CD4-positive, alpha-beta T cell treated with Interleukin-12 subunit alpha and Interleukin-12 subunit beta, for 1 hour (primary cell): ENCODE measurements at regions not wholly inside any gene's neighbourhood (a gene's known extent, or its start where the extent isn't known, plus 50 kb on each side); places are given as distances from the start of the nearest gene placed in this dataset.

Experiments used
- DNase-seq: peaks from one replicate; pipeline ENCODE4 v3.0.0-alpha.2; 2020

DNA sequence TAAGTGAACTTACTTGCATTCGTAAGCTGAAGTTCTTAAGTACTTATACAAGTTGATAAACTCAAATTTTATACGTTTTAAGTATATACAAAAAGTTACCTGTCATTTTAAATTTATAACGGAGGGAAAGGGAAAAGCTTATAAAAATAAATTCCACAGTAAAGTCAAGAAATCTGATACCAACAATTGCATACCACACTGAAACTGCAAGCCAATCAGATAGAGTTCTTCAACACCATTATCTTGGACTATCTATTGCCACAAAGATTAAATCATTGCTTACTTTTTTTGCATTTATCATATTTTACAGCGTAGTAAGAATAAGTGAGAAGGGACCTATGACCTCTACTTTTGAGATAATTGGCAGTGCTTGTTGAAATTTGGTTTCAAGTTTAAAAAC lies 386.7 kb downstream of the TFAP2A start:
- DNase-seq: no peak

DNA sequence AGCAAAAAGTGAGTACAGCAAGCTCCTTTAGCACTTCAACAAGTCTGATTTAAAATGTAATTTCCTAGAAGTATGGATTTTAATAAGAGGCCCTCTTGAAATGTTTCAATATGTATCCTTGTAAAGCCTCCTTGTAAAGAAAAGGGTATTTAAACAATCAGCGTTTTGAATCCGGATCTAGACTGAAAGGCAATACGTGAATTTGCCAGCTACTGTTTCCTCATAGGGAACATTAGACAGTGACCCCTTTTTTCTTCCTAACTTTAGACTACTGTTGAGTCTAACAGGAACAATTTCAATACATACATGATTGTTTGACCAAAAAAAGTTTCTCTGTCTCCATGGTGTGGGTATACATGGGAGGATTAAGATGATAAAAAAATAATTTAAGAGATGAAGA lies 395.0 kb downstream of the TFAP2A start:
- DNase-seq: no peak

DNA sequence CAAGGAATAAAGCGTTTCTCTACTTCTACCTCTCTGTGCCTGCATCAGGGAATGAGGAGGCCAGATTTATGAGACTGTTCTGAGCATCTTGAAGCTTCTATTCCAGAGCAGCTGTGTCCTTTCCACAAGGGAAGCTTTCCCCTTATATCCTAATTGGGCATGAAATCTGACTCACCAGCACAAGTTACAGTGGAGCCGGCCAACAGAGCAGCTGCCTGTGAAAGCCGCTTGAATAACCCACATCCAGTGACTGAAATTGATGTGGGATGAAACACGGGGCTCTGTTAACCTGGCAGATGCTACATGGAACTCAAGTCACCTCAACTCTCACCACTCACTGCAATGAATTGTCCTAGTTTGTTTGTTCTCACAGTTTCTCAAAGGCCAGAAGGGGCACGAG lies 400.3 kb downstream of the TFAP2A start:
- no peak for DNase-seq

DNA sequence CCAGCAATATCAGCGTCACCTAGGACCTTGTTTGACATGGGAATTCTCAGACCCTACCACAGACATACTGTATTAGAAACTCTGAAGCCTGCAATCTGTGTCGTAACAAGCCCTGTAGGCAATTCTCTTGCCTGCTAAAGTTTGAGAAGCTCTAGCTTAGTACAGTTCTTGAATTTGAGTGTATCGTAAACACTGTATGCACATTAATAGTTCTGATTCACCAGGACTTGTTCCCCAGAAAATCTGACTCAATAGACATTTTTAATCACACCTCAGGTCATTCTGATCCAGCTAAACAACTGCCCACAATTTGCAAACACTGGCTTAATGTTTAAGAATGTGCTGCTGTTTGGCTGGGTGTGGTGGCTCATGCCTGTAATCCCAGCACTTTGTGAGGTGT lies 414.3 kb downstream of the TFAP2A start:
- DNase-seq: no peak

DNA sequence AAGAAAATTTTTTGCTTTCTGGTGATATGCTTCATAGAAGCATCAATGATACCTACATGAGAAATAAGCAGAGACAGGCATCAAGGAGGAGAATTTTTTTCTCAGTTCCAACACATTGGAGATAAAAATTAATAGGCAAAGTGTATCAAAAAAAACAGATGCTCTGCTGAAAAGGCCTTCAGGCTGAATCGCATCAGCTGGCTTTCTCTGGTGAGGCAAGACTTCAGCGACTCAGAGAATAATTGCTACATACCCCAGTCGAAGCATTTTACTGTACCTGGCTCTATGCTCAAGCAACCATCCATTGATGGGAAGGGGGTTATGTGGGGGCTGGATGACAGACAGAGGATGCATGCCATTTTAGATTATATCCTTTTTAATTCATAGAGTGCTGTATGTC lies 415.1 kb downstream of the TFAP2A start:
- DNase-seq: no peak

DNA sequence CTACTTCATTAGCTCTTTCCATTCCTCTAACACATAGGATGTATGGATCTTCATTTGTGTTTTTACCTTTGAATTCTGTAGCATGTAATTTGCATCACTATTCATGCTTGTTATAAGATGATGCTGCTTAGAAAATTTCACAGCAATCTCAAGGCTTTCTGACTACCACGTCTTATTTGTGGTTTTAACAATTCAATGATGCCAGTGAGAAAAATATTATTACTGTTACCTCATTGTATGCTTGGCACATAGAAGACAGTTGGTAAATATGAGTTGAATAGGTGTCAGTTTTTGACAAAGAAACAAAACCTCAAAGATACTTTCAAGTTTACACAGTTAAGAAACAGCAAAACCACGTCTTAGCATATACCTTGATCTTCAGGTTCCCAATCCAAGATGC lies 428.6 kb downstream of the TFAP2A start:
- no peak for DNase-seq

DNA sequence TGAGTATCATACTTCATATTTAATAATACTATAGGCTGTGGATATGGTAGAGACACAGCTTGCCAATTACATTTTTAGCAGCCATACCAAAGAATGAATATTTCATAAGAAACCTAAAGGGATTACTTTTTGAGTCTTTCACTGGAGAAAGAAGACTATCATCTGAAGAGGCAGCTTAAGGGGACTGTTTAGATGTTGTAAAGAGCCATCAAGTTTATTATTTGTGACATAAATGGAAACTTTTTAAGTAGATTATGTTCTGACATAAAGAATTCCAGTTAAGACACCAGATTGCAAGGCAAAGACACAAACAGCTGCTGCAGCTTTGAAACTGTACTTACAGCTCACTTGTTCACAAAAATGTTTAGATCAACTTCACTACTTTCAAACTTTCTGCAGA lies 429.4 kb downstream of the TFAP2A start:
- DNase-seq: no peak

DNA sequence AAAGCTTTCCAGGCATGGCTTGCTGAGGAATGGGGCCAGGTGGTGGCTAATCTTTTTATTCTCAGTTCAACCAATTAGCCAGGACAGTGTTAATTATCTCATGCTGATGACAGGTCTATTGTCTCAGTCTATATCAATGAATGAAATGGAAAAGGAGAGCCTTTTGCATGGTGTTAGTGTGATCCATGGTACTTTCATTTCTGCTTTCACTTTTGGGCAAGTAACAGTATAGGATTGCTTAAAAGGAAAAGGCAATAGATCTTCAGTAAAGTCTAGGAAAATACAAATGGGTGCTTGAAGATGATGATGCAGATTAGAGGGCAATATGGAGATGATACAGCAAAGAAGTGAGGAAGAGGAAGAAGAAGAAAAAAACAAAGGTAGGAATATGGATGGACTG lies 430.3 kb downstream of the TFAP2A start:
- no peak for DNase-seq

DNA sequence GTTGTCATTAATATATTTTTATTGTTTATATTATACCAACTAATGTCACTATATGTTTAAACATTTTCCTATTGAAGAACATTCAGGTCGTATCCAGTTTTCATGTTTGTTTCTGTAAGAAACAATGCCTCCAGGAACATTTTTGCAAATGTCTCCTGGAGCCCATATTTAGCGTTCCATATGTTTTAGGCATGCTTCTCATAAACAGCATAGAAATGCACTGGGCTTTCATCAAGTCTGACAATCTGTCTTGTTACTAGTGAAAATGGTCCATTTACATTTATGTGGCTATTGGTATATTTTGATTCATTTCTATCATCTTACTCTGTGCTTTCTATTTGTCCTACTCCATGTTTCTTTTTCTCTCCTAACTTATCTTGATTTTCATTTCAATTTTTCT lies 431.7 kb downstream of the TFAP2A start:
- no peak for DNase-seq

DNA sequence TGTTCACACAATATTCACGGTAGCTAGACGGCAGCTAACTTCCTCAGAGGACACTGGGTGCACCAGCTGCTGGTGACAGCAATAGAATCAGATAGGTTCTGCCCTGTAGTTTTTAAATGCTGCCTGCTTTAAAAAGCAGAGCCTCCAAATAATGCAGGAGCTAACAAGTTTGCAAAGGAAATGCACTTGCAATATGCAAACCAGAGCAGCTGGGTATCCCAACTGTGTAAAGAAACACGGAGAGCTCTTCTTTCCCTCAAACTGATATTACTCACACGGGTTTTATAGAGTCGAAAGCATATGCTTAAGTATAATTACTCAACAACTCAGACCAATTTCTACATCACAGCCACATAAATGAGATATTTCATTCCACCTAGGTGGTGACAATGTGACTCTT lies 432.7 kb downstream of the TFAP2A start:
- DNase-seq: no peak

DNA sequence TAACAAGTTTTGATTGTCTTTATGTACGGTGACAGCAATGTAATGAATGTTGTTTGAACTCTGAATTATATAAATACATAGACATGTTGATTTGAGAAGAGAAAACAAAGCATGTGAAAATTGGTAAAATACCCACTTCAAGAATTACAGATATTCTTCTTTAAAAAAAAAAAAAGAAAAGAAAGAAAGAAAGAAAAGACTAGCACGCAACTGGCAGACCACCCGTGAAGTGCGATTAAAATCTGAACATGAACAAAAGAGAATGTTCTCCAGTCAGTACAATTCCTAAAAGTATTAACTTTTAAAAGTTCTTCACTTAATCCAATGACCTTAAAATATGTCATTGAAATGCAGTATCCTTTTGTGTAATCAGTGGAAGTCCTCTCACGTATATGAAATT lies 434.9 kb downstream of the TFAP2A start:
- no peak for DNase-seq

DNA sequence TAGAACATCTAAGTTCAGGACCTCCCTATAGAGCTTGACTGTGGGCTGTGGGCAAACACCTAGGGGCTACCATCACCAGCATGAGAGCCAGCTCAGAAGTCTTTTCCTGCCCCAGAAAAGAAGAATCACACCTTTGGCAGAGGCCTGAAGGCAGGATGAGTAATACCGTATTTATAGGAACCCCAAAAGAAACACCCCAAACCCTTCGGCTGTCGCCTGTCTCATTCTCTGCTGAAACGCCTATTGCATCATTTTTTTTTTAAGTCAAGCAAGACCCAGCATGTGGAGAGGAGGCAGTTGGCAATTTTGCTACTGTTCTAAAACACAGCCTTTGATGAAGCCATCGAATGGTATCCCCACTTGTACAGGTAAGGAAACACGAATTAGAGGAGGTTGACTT lies 436.4 kb downstream of the TFAP2A start:
- no peak for DNase-seq

DNA sequence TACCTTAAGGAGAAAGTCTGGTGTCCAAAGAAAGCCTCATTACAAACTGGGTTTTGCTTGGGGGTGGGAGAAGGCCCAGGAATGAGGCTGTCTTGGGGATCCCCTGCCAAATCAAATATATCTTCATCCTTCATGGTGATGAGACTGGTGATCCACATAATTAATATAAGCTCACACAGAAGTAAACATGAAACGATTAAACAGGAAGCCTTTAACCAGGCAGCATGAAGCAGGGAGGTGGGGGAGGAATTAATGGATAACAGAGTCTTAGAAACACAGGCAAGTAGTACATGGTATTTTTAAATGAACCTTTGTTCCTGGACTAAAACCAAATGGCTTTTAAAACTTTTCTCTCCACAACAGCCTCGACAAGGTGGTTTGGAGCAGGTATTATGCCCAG lies 437.5 kb downstream of the TFAP2A start:
- DNase-seq: no peak

DNA sequence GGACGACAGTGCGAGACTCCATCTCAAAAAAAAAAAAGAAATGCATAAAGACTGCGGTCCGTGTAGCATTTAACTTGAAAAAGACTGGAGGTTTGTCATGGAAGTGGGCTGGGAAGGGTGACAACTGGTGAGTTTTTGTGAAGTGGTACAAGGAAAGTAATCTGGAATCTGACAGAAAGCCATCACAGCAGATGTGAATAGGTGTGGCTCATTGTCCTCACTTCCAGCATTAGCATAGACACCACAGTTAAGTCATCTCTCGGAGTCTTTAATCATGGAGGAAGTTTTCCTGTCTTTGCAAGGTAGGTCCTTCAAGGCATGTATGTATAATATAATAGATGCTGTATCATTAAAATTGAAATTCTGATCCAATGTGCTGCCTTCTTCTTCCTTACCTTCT lies 453.2 kb downstream of the TFAP2A start:
- no peak for DNase-seq

DNA sequence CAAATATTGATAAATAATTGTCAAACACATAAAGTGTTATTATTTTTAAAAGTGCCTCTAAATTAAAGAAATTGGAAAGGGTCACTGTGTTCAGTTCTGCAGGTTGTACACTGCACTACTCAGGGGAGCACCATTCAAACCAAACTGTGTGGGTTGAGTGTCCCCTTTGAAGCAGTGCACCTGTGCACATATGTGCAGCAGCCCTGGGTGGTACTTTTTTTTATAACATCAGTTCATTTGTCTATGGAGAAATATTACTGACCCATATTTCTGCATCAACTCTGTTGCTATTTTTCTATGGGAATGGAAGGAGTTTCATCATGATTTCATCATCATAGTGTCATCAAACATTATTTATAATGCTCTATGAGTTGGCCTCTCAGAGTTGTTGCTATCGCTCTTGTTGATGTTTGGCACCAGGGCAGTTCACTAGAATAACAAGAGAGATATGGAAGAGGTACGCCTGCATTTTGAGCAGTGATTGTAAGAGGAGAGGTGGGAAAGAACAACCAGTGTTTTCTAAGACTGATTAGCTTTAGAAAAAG lies 457.6 kb downstream of the TFAP2A start:
- DNase-seq: no peak

DNA sequence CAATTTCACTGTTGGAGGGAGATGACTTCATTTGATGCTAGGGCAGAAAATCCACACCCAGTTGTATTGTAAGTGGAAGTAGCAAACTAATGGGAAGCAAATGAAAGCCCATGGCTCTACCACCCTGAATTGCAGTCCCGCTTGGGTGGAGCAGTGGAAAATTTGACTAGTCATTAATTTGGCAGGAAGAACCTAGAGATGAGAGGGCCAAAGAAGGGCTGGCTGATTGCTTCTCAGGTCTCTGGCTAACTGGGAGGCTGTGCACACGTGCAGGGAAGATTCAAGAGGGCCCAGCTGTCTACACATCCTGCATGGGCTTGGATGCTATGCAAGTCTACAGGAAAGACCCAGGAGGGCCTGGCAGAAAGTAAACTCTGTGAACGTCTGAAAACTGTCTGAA lies 466.2 kb downstream of the TFAP2A start:
- no peak for DNase-seq

DNA sequence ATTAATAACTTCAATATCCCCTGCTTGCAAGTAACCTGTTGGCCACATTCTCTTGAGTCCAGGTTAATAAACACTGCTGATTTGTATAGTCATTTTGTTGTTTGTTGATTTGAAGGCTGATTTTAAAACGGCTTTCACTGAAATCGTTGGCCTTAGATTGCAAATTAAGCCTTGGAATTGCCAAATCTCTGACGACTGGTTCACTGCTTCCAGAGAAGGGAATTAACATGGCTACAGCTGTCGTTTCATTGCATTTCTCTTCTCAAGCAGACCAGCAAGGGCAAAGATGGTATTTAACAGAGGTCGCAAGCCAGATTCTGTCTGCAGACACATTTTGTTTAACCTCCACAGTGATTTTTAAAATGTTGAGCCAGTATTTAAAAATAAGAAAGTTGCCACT lies 470.9 kb downstream of the TFAP2A start:
- no peak for DNase-seq

DNA sequence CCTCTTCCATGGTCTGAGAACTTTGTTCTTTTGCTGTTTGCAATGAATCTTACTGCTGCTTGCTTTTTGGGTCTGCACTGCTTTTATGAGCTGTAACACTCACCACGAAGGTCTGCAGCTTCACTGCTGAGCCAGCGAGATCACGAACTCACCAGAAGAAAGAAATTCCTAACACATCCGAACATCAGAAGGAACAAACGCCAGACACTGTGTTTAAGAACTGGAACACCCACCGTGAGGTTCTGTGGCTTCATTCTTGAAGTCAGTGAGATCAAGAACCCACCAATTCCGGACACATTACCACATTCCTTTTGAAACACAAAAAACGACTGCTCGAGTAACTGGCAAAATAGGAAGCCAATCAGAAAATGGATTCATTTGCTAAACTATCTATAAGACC lies 471.8 kb downstream of the TFAP2A start:
- no peak for DNase-seq

DNA sequence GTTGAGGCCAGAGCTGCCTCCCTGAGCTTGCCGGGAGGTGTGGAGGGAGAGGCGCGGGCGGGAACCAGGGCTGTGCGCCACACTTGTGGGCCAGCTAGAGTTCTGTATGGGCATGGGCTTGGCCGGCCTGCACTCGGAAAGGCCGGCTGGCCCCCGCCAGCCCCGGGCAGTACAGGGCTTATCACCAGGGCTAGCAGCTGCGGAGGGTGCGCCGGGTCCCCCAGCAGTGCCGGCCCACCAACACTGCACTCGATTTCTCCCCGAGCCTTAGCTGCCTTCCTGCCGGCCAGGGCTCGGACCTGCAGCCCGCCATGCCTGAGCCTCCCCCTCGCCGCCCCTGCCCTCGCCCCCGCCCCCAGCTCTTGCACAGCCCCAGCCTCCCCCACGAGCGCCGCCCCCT lies 472.7 kb downstream of the TFAP2A start:
- no peak for DNase-seq

DNA sequence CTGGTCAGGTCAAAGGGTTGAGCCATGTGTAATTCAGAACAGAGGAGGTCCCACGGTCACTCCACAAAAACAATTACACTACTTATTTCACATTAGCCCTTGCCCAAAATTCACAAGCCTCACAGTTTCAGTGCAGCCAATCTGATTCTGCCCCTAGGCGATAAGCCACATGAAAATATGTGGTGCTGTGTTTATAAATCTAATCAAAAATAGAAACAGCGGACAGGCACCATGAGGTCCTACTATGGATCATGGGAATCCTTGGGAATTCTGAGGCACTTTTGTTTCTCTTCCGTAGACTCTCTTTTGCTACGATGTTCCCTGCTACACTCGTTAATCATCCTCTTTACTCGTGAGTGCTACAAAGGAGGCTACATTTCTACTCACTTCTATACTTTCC lies 476.1 kb downstream of the TFAP2A start:
- no peak for DNase-seq

DNA sequence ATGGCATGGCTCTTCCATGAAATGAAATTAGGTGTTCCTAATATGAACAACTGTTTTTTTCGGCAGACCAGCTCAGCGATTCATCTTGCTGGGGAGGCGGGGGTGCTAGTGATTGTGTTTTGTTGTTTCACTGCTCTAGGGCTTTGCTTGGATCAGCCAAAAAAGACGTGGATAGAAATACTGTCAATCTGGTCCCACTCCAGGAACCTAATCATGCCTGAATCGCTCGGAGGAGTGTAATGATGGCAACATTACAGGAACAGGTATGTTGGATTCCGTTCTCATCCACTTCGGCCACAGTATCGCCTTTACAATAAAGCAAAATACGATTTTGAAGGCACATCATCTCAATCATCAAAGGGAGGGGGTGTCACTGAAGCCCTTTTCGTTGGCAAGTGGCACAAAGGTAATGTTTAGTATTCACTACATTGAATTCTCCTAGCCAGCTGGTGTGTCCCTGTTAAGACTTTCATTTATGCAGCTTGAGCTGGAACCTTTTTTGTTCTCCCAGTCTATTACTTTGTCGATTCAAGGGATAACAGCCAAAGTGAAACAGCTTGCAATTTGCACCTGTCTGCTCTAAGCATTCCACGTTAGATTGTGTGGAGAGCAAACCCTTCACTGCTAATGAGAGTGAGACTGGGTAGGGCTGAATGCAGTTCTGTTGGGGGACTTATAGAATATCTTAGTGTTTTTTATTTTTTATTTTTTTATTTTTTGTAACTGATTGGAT lies 477.7 kb downstream of the TFAP2A start:
- no peak for DNase-seq

DNA sequence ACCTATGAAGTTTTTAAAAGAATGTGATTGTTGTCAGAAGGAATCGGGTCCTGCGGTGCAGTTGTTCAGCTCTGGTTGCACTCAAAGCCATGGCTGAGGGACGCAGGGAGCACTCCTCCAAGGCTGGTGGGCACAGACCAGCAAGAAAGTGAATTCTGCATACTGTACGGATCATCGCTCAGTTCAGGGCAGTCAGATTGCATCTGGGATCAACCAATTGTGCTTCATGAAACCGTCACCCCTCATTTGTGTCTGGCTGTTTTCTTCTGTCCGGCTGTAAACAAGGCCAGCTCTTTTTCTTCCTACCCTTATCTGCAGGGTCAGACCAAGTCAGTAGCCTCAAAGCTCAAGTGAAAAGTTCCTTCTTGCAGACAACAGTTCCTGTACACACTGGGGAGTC lies 478.3 kb downstream of the TFAP2A start:
- DNase-seq: no peak

DNA sequence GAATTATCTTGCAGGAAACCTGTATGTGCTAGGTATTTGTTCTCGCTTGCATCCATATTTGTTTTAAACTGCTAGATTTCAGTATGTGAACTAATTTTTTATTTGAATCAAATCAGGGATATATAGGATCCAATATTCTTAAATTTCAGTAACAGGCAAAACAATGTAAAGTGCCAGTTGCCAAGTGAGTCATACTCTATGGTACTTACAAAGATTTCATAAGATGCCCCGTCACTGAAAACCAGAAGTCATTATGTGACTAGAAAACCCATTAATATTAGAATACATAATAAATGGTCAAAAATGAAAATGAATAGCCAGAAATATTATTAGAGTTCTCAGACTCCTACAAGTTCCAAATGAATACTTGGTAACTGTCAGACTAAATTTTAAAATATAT lies 481.2 kb downstream of the TFAP2A start:
- DNase-seq: no peak

DNA sequence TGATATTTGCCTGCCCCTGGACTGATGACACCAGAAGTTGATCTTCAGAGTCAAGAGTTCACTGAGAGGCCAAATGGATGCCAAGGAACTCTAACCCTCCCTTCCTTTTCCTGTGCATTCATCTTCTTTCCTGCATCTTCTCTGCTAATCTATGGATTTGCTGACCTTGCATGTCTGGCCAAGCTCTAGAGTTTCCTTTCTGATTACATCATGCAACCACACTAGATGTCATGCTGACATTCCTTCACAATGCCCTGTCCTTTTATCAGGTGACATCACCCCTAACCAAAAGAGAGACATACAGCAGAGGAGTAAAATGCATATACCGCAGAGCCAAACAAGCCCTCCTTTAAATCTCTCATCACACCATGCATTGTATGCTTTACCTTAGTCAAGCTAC lies 487.6 kb downstream of the TFAP2A start:
- no peak for DNase-seq

DNA sequence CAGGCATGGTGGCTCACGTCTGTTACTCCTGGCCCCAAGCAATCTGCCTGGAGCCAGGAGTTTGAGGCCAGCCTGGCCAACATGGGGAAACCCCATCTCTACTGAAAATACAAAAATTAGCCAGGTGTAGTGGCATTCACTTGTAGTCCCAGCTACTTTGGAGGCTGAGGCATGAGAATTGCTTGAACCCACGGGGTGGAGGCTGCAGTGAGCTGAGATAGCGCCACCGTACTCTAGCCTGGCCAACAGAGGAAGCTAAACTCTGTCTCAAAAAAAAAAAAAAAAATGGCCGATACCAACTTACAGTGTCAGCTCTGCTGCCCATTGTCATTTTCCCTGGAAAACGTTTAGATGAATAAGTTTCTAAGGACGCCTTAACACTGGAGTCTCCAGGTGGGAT lies 489.9 kb downstream of the TFAP2A start:
- DNase-seq: no peak
